AG09309 (cell line): ENCODE measurements at regions not wholly inside any gene's neighbourhood (a gene's known extent, or its start where the extent isn't known, plus 50 kb on each side); places are given as distances from the start of the nearest gene placed in this dataset.

Experiments
- DNase-seq: peaks from one replicate; pipeline ENCODE4 v3.0.0-alpha.2; 2010; ENCODE audit warnings: low read depth
- H3K4me3 ChIP-seq: 2 replicates; pipeline ENCODE4 v1.5.1; 2011; ENCODE audit warnings: mild to moderate bottlenecking, low read depth, low read length, moderate library complexity; ENCODE audit not compliant: control insufficient read depth
- TF ChIP-seq, protein P1 (sequence below): IDR thresholded peaks from 2 replicates; pipeline ENCODE4 v1.5.1; 2011; ENCODE audit warnings: mild to moderate bottlenecking, low read depth, low read length, inconsistent platforms; ENCODE audit not compliant: insufficient read depth, control insufficient read depth; ENCODE audit errors: missing control alignments

DNA sequence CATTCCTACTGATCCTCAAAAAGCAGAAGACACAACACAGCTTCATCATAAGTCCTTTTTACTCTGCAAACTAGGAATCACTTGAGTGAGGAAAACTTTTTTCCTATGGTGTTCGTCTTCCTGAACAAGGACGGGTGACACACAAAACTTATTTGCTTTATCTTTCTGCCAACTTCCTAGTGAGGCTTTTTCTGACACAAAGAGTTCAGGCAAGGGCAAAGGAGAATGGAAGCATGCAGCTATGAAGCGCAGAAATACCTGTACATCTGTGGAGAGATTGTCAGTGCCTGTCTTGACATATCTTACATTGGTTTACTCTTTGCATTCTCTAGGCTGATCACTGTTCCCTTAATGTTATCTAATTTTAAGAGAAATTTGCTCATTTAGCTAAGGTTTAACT lies 548.0 kb upstream of the IGFBP7 start:
- TF ChIP-seq, protein P1, sequence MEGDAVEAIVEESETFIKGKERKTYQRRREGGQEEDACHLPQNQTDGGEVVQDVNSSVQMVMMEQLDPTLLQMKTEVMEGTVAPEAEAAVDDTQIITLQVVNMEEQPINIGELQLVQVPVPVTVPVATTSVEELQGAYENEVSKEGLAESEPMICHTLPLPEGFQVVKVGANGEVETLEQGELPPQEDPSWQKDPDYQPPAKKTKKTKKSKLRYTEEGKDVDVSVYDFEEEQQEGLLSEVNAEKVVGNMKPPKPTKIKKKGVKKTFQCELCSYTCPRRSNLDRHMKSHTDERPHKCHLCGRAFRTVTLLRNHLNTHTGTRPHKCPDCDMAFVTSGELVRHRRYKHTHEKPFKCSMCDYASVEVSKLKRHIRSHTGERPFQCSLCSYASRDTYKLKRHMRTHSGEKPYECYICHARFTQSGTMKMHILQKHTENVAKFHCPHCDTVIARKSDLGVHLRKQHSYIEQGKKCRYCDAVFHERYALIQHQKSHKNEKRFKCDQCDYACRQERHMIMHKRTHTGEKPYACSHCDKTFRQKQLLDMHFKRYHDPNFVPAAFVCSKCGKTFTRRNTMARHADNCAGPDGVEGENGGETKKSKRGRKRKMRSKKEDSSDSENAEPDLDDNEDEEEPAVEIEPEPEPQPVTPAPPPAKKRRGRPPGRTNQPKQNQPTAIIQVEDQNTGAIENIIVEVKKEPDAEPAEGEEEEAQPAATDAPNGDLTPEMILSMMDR = no peak
- no peak for DNase-seq
- H3K4me3 ChIP-seq = no peak overlapping the region

DNA sequence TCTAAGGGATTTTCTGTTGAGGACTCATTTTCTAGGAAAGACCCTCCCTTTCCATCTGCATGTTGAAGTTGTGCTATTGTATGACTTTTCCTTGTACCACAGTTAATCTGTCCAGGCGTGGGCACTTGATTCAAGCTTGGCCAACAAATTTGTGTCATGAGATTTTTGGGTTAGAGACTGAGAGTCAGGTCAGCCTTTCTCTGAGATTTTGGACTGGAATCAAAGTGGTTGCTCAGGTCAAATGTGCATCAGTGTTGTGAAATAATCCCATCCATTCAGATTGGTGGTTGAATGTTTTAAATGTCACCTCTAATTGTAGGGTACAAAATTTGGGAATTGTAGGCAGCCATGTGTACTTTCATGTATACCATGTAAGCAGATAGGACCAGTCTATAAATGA lies 545.2 kb upstream of the IGFBP7 start:
- no peak for DNase-seq
- TF ChIP-seq, protein P1 = no peak
- no peak overlapping the region for H3K4me3 ChIP-seq

DNA sequence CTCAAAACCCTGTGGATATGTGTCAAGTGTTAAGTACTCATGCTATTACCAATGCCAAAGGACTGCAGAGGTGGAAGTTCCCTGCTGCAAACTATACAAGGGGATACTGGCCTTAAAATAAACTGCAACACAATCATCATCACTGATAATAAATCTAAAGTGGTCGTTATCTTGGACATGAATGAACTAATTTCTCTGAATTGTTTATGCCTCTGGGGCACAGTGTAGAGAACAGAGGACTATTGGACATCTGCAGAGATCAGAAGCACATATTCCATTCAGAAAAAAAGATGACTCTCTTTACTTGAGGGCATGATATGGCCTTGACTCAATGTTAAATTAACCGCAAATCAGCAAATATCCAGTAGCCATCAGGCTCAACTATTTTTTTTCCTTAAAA lies 542.6 kb upstream of the IGFBP7 start:
- TF ChIP-seq, protein P1 = no peak
- DNase-seq = no peak
- no peak overlapping the region for H3K4me3 ChIP-seq

DNA sequence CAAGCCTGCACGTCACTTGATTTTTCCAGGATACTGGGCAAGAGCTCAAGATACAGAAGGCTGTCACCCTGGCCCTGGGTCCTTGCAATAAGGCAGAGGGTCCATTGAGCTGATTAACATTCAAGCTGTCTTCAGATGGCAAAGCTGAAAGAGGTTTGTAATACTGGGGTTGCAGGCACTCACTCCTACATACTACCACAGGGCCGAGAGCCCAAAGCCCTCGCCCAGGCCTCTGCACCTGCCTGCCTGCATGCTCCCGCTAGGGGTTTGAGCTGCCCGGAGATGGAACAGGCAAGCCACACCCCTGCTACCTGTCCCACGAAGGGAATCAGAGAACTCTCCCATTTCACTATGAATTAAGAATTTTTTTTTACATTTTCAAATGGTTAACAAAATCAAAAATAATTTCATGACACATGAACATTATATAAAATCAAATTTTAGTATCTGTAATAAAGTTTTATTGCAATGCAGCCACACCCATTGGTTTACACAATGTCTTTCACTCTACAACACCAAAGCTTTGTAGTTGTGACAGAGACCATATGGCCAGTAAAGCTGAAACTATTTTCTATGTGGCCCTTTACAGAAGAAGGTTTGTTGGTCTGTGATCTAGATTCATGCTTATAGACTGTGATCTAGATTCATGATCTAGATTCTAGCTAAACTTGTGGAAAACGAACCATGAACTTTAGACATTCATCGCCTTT lies 530.4 kb upstream of the IGFBP7 start:
- no peak for DNase-seq
- TF ChIP-seq, protein P1 = no peak
- no peak overlapping the region for H3K4me3 ChIP-seq

DNA sequence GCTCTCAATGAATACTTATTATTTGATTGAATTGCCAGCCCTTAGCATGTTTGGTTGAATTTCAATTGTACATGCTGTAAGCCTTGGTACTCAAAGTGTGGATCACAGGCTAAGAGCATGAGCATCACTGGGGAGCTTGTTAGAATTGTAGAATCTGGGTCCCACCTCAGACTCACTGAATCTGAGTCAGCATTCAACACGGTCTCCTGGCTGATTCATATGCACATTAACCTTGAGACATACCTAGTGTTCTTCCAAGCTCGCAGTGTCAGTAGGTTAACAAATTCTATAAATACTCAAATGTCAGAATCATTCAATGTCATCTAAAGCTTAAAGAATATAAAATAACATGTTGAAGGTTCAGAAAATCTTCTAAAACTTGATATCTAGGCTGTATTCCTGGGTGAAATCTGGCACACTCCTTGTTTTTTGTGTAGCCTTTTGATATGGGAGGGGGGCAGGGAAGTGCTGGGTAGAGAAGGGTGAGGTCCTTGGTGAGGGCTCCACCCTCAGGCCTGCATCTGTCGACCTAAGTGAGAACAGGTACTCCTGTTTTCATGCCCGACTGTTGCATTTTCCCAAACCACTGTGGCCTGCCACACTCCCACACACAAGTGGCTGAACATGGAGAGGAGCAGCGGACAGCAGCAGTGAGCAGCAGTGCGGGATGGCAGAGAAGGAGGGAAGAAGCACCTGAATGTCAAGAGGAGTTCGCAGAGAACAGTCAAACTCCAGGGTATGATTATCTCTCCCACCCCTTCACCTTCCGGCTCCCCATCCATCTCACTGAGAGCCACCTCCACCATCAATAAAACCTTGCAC lies 529.6 kb upstream of the IGFBP7 start:
- no peak for DNase-seq
- no peak overlapping the region for H3K4me3 ChIP-seq
- TF ChIP-seq, protein P1 = no peak

DNA sequence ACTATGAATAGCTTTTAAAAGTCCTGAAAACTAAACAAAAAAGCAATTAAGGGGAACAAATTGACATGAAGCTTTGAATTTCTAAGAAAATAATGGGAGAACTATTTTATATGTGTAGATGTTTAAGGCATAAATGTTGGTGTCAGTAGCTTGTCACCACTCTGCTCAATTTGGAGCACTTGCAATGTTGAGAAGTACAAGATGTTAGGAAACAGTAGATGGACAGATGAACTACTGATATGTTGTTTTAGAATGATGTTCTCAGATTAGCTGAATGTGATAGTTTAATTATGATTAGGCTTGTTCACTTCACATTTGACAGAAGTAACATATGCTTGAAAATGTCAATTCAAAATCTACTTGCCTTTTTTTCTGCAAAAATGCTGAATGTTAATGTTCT lies 525.7 kb upstream of the IGFBP7 start:
- TF ChIP-seq, protein P1 = no peak
- no peak overlapping the region for H3K4me3 ChIP-seq
- DNase-seq = no peak
